Hepatocyte (in vitro differentiated cells): ENCODE measurements at regions not wholly inside any gene's neighbourhood (a gene's known extent, or its start where the extent isn't known, plus 50 kb on each side); places are given as distances from the start of the nearest gene placed in this dataset.

Source experiments
- CTCF ChIP-seq: fragments of 200-600 bp; sonication (generic); IDR thresholded peaks from 2 replicates; pipeline ENCODE4 v1.5.1; 2016; ENCODE audit warnings: antibody characterized with exemption, mild to moderate bottlenecking; ENCODE audit not compliant: poor library complexity
- EZH2 ChIP-seq: fragments of 200-600 bp; sonication (generic); IDR thresholded peaks from 2 replicates; pipeline ENCODE4 v1.6.1; 2016; ENCODE audit warnings: antibody characterized with exemption, mild to moderate bottlenecking, borderline replicate concordance

GRCh38 chr4:124065422-124065821, 647.1 kb downstream of the ANKRD50 start:
- TF ChIP-seq CTCF, result no peak
- TF ChIP-seq EZH2, result no peak
